ENCODE measurements at regions not wholly inside any gene's neighbourhood (a gene's known extent, or its start where the extent isn't known, plus 50 kb on each side); places are given as distances from the start of the nearest gene placed in this dataset.
A peak's percentile ranks its signal among the peaks of the same experiment; 100 is the strongest.

GRCh38 chr11:131232261-131232660, 138.2 kb upstream of the NTM start:
- no peak for DNase-seq

GRCh38 chr11:131234221-131234620, 136.2 kb upstream of the NTM start:
- no peak for DNase-seq

DNA sequence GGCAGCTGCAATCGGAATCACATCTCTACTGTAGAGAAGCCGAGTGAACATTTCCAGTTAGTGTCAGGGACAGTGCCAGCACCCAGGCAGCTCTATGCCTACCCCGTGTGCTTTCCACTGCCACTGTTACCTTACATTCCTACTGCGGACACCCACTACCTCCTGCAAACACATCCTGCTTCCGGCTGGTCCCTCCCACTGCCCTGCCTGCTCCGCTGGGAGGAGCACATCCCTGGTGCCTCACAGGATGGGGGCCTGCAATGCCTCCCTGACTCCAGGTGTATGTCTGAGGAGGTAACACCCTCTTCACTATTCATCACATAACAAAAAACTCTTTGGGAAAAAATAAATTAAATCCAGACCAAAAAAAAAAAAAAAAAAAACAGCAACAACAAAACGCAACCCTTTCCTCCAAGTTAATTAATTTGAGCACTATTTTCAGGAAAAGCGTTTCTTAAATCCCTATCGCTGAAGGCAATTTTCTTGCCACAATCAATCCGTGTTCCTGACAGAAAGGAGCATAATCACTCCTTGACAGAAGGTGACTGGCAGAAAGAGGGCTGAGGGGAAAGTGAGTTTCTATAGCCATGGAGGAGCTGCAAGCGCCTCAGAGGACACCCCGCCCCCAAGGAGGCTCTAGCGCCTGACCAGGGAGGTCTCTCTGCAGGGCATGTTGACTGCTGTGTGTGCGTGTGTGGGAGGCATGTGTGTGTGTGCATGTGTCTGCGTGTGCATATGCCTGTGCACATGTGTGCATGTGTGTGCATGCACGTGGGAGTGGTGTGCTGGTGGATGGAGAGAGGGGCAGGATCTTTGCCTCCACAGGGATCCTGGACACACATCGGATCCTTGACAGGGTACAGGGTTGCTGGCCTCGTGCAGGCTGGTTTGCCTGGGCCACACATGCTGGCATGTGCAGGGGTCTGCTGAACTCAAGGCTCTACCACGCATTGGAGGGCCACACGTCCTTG, 134.8 kb upstream of the NTM start:
- no peak for DNase-seq

GRCh38 chr11:131240421-131240820, 130.0 kb upstream of the NTM start:
- no peak for DNase-seq

GRCh38 chr11:131242476-131243000, 127.9 kb upstream of the NTM start:
- DNase-seq = no peak

DNA sequence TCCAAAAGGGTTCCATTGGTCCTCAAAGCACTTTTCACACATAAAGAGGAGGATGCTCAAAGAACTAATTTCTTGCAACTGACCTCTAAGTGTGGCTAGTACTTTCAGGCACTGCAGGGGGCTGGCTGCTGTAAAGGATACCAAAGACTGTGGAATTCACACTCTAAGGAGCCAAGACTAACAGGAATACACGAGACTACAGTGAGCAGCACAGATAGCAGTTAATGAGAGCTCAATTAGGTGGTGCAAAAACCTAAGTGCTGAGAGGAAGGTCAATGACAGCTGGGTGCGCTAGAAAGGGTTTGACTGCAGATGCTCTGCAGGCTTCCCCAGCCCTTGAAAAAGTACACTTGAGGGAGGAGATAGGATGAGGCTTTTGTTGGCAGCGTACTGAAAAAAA, 124.3 kb upstream of the NTM start:
- DNase-seq = no peak

DNA sequence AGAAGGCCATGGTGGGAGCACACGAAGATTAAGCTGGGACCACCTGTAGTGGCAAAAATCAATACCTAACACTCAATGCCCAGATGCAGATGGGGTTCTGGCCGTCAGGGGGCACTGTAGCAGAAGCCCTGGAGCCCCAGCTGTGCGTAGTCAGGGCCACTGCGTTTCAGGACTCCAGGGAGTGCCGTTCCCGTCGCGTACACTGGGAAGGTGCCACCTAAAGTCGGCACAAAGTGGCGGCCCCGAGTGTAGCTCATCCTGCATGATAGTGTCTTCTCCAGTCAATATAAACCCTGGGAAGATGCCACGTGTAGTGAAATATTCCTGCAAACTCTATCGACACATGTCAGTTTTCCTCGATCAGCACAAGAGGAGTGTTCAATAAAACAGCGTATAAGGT, 123.8 kb upstream of the NTM start:
- DNase-seq = peak in 1 of 2 donors; percentile 8

GRCh38 chr11:131248588-131248987, 121.8 kb upstream of the NTM start:
- DNase-seq = no peak

DNA sequence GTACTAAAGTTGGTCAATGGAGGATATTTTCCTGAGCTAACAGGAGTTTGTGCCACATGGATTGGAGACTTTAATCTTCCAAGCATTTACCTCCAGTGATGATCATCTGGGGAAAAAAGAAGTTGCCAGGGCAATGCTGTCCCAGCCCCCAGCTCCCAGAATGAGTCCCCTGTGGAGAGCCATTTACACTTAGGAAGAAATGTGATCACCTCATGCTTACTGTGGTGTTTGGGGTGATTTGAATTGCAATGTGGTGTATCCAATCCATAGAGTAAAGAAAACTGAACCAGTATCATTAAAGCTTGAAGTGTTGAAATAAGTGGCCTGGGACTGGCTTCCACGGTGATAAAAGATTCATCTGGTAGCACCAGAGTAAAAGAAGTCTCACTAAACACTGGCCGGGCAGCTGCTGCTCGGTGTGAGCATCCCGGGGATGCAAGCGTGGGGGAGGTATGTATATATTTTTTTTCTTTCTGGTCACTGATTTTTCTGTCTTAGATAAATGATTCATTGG, 117.2 kb upstream of the NTM start:
- DNase-seq = no peak

- peak; percentile 9 to 11 for DNase-seq
These were observed 116.7 kb upstream of the NTM start for GRCh38 chr11:131253656-131254151.

GRCh38 chr11:131254254-131254653, 116.2 kb upstream of the NTM start:
- no peak for DNase-seq

GRCh38 chr11:131274233-131274632, 96.2 kb upstream of the NTM start:
- DNase-seq = no peak

DNA sequence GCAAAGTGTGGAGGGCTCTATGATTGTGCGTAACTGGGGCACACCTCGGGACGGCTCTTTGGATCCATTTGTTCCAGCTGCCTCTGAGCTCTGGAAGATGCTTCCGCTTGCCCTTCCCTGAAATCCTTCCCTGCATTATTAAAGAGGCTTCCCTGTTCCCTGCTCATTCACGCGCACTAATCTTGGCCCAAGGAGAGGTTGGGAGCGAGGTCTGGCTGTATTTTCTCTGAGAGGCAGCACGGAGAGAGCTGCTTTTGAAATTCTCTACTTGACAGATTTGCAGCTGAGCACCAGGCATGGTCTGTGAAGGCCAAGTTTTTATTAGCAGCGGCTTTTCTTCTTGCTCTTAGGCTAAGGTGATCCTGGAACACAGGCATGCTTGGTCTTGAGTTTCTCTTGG, 94.8 kb upstream of the NTM start:
- no peak for DNase-seq

GRCh38 chr11:131278472-131278871, 91.9 kb upstream of the NTM start:
- no peak for DNase-seq

DNA sequence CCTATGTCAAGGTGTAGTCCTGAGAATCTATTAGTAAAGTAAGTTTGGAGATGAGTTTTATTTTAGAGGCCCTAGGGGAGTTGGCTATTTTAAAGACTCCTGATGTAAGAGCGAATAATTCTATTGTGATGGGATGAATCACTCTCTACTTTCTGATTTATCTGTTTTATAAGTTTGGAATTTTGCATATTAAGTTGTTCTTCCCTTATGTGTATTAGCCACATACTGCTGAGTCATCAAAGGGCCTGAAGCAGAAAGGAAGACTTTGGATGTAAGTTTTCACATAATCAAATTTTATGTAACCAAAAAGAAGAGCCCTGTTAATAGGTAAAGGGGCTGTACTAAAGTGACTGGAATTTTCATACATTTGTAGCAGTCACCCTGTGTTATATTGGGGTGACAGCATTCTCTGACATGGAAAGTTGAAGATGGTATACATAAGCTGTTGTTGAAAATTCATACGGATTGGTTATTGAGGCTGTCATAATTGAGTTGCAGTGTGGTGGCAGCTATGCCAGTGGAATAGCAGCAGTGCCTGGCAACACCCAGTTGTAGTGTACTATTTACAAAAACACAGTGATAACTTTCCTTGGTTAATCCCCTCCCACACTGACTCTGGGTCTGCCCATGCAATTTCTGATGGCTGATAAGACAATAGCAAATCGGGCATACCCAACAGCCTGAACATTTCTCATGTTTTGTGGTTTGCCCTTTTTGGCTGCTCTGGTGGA, 90.6 kb upstream of the NTM start:
- no peak for DNase-seq

DNA sequence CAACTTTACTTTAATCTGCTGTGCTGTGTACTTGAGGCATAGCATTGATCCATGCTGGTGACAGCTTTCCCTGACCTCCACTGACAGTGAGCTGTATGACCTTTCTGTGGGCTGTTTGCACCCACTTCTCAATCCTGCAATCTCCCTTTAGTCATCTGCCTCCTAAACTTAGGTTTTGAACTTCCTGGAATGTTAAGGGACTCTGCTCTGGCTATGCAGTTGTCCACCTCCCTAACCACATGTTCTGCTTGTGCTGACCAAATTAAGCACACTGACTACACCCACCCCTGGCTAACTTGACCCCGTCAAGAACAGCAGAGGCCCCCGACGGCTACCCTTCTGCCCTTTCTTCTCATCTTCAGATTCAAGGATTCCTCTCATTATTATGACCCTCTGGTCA, 89.1 kb upstream of the NTM start:
- no peak for DNase-seq

- DNase-seq = no peak
These were observed 86.4 kb upstream of the NTM start for GRCh38 chr11:131284041-131284440.

DNA sequence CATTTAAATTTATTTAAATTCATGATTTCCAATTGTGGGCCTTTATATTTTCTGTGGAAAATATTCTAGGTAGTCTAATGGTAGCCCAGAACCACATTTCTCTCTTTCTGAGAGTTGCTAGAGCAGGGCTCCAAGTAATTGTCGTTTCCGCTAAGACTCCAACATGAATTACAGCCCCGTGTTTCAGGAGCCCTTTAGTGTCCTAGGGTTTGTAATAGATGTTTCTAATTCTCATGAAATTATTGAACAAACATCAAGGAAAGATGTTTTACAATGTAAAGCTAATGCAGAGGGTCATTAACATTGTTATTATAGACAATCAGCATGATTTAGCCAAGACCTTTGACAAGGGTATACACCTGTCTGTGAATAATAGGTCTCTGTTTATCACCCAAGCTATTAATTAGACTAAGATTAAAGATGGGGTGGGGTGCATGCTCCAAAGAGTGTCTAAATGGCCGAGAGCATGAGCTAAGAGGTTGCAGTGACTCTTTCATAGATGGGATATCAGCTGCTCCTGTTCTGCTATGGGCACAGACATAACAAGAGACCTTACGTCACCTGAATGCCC, 81.8 kb upstream of the NTM start:
- DNase-seq = no peak

GRCh38 chr11:131290185-131290584, 80.2 kb upstream of the NTM start:
- no peak for DNase-seq

DNA sequence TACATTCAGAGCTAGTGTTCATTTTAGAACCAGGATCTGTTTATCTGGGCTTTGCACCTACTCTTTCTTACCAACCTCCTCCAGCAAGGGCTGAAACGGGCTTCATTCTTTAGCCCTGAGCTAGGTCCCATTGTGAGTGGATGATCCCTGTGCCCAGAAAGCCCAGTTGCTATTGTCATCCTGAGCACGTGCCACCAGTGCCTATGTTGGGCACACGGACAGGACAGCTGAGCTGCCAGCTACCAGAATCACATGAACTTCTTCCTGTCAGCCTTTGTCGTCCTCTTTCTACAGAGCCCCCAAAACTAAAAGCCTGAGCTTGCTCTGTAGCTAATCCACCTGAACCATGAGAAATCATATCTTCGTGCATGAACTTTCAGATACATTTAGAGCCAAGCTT, 74.4 kb upstream of the NTM start:
- no peak for DNase-seq

- no peak for DNase-seq
These were observed 73.0 kb upstream of the NTM start for GRCh38 chr11:131297441-131297840.

All from right lung (tissue), 2 donors.